ENCODE measurements at regions not wholly inside any gene's neighbourhood (a gene's known extent, or its start where the extent isn't known, plus 50 kb on each side); places are given as distances from the start of the nearest gene placed in this dataset.

GRCh38 chrX:80266287-80266686, 154.0 kb upstream of the TENT5D start:
- TF ChIP-seq CTCF (conservative IDR thresholded peaks at IDR 0.05; ENCODE audit: low read depth, low read length) (no peak), ELK1 (IDR thresholded peaks at IDR 0.05; ENCODE audit: borderline replicate concordance, low read depth, low read length) (no peak), RCOR1 (IDR thresholded peaks at IDR 0.05; ENCODE audit: insufficient replicate concordance, low read length) (no peak), POLR2A (IDR thresholded peaks at IDR 0.05; ENCODE audit: low read depth, low read length) (no peak), SMC3 (IDR thresholded peaks at IDR 0.05; ENCODE audit: low read depth, low read length) (no peak), BHLHE40 (IDR thresholded peaks at IDR 0.05; ENCODE audit: low read depth, low read length) (no peak), CHD1 (IDR thresholded peaks at IDR 0.05; ENCODE audit: low read depth, low read length) (no peak)
